Fibroblast of gingiva (primary cell): ENCODE measurements at regions not wholly inside any gene's neighbourhood (a gene's known extent, or its start where the extent isn't known, plus 50 kb on each side); places are given as distances from the start of the nearest gene placed in this dataset.
"Not testable (repeated sequence)": the region's sequence is repeated elsewhere in the genome, so short reads cannot be mapped to it uniquely, and the experiment has no call there.

Experiments used
- DNase-seq: peaks from one replicate; pipeline ENCODE4 v3.0.0-alpha.2; 2011; ENCODE audit warnings: low read depth

- DNase-seq = peak; percentile 26
These were observed 98.7 kb upstream of the RGS1 start for GRCh38 chr1:192476802-192477298.

- peak; percentile 41 for DNase-seq
These were observed 97.9 kb upstream of the RGS1 start for GRCh38 chr1:192477630-192478029.

- DNase-seq = peak; percentile 94
These were observed 89.7 kb upstream of the RGS1 start for GRCh38 chr1:192485692-192486436.

GRCh38 chr1:192488058-192488457 is 87.5 kb upstream of the RGS1 start:
- DNase-seq = no peak

GRCh38 chr1:192489047-192489446 is 86.5 kb upstream of the RGS1 start:
- peak; percentile 78 for DNase-seq

- peak; percentile 94 for DNase-seq
These were observed 85.8 kb upstream of the RGS1 start for GRCh38 chr1:192489748-192490147.

GRCh38 chr1:192491804-192492554 is 83.6 kb upstream of the RGS1 start:
- peak; percentile 38 for DNase-seq

- DNase-seq = no peak
These were observed 82.0 kb upstream of the RGS1 start for GRCh38 chr1:192493584-192493983.

GRCh38 chr1:192496369-192497056 is 79.1 kb upstream of the RGS1 start:
- no peak for DNase-seq

GRCh38 chr1:192497214-192497794 is 78.3 kb upstream of the RGS1 start:
- no peak for DNase-seq

GRCh38 chr1:192498092-192498491 is 77.5 kb upstream of the RGS1 start:
- not testable (repeated sequence) for DNase-seq

- DNase-seq = not testable (repeated sequence)
These were observed 76.5 kb upstream of the RGS1 start for GRCh38 chr1:192499061-192499581.

- DNase-seq = not testable (repeated sequence)
These were observed 75.0 kb upstream of the RGS1 start for GRCh38 chr1:192500541-192500940.

GRCh38 chr1:192506741-192507155 is 68.8 kb upstream of the RGS1 start:
- DNase-seq = peak; percentile 7

GRCh38 chr1:192512426-192513162 is 63.0 kb upstream of the RGS1 start:
- DNase-seq = no peak

GRCh38 chr1:192513196-192513595 is 62.4 kb upstream of the RGS1 start:
- DNase-seq = no peak

GRCh38 chr1:192513697-192514096 is 61.9 kb upstream of the RGS1 start:
- DNase-seq = no peak

- peak; percentile 31 for DNase-seq
These were observed 58.7 kb upstream of the RGS1 start for GRCh38 chr1:192516776-192517297.

- DNase-seq = not testable (repeated sequence)
These were observed 57.7 kb upstream of the RGS1 start for GRCh38 chr1:192517716-192518355.

GRCh38 chr1:192518700-192519099 is 56.9 kb upstream of the RGS1 start:
- DNase-seq = no peak
